ENCODE measurements at regions not wholly inside any gene's neighbourhood (a gene's known extent, or its start where the extent isn't known, plus 50 kb on each side); places are given as distances from the start of the nearest gene placed in this dataset.
A peak's percentile ranks its signal among the peaks of the same experiment; 100 is the strongest.

- H3K4me3 ChIP-seq (ENCODE audit: extremely low read depth in 1 of 4, insufficient read depth in 2 of 4, low read depth in 3 of 4, low read length in 4 of 4): no peak overlapping the region
- H3K9me3 ChIP-seq (ENCODE audit: insufficient read depth in 2 of 2, low read depth in 1 of 2, low read length in 1 of 2): no peaks in the 10 kb centered on the region; a peak in 1 of 4 replicates
- no peaks in the 10 kb centered on the region for H3K79me1 ChIP-seq (ENCODE audit: low read depth, low read length)
- no peak overlapping the region for H4K91ac ChIP-seq (replicated peaks; ENCODE audit: insufficient read length, low read length)
- no peaks in the 10 kb centered on the region for H3K36me3 ChIP-seq (ENCODE audit: control insufficient read depth in 2 of 4, insufficient read depth in 4 of 4, low read length in 3 of 4)
- H4K20me1 ChIP-seq (replicated peaks in 1 of 2; ENCODE audit: control insufficient read depth in 1 of 2, insufficient read depth in 2 of 2, low read length in 2 of 2): no peaks in the 10 kb centered on the region
- H2AK5ac ChIP-seq (ENCODE audit: low read depth, low read length): no peak overlapping the region
- no peak overlapping the region for H3K4me2 ChIP-seq (ENCODE audit: insufficient read depth in 1 of 2, low read depth in 2 of 2, low read length in 2 of 2)
- H3K14ac ChIP-seq (ENCODE audit: insufficient read length): no peak overlapping the region
- H2BK12ac ChIP-seq (ENCODE audit: low read depth, low read length): no peak overlapping the region
- H3K4ac ChIP-seq (replicated peaks; ENCODE audit: insufficient read length, low read depth, low read length): no peak overlapping the region
- H2BK5ac ChIP-seq (ENCODE audit: low read depth, low read length): no peak overlapping the region
- peak in 1 of 2 experiments; percentile 29 for DNase-seq (ENCODE audit: low read depth in 1 of 2, low spot score in 2 of 2)
- H3K9ac ChIP-seq (replicated peaks in 1 of 4; ENCODE audit: extremely low read depth in 1 of 4, low read depth in 3 of 4, low read length in 3 of 4): no peak overlapping the region
- H2BK120ac ChIP-seq (replicated peaks; ENCODE audit: low read depth, low read length): no peak overlapping the region
- CTCF ChIA-PET (ENCODE audit: partially characterized antibody): interaction anchor here (0.9 to 1.3 kb wide), 2 partner anchors 9 to 125 kb away, joined by 3 to 10 read pairs; no protein-coding TSS in a partner anchor
- H3K4me1 ChIP-seq (replicated peaks in 1 of 4; ENCODE audit: control insufficient read depth in 3 of 4, insufficient read depth in 4 of 4, low read length in 3 of 4): no peaks in the 10 kb centered on the region; a peak in 1 of 7 replicates
- H4K8ac ChIP-seq (ENCODE audit: extremely low read depth, insufficient read depth, low read length): no peak overlapping the region
- H3K56ac ChIP-seq (replicated peaks; ENCODE audit: insufficient read length, low read depth, low read length): no peak overlapping the region
- H4K5ac ChIP-seq (ENCODE audit: insufficient read length, low read depth, low read length): no peak overlapping the region
- no peak overlapping the region for H2AFZ ChIP-seq (ENCODE audit: low read length)
- no peaks in the 10 kb centered on the region for H3K79me2 ChIP-seq (ENCODE audit: control insufficient read depth in 1 of 2, insufficient read depth in 2 of 2, low read length in 2 of 2)
- no peak overlapping the region for H3K18ac ChIP-seq (ENCODE audit: extremely low read depth, low read length)
- no peaks in the 10 kb centered on the region for H3K23me2 ChIP-seq (ENCODE audit: low read depth, low read length)
- no peak overlapping the region for H3K27ac ChIP-seq (ENCODE audit: low read depth, low read length)
- H2BK15ac ChIP-seq (ENCODE audit: low read length): no peak overlapping the region
- H2BK20ac ChIP-seq (ENCODE audit: low read length): no peak overlapping the region
- no peak for FAIRE-seq
- no peaks in the 10 kb centered on the region for H3K27me3 ChIP-seq (replicated peaks in 1 of 4; ENCODE audit: control insufficient read depth in 3 of 4, extremely low read depth in 1 of 4, insufficient read depth in 3 of 4, low read length in 3 of 4)
- POLR2A ChIA-PET (ENCODE audit: partially characterized antibody): interaction anchor here (1.0 kb wide), 1 partner anchor 104 kb away, joined by 3 read pairs; no protein-coding TSS in a partner anchor
- WGBS, 2 experiments (ENCODE audit: extremely low coverage in 1 of 2, insufficient coverage in 1 of 2, insufficient read length in 1 of 2, insufficient replicate concordance in 2 of 2, low coverage in 1 of 2, low lambda C conversion rate in 2 of 2, missing lambda C conversion rate in 1 of 2): 94% methylated on average over 4 of the region's 5 CpGs; no CpG with 5 or more reads in 1 of the 2 experiments
- H3K23ac ChIP-seq (ENCODE audit: insufficient read length): no peak overlapping the region
- no peak for TF ChIP-seq EP300 (IDR thresholded peaks at IDR 0.05; ENCODE audit: borderline replicate concordance in 1 of 2, low read depth in 2 of 2, low read length in 2 of 2)
- no peak for TF ChIP-seq SUZ12 (IDR thresholded peaks at IDR 0.05; ENCODE audit: low read length)
- TF ChIP-seq CHD1 (IDR thresholded peaks at IDR 0.05; ENCODE audit: low read depth, low read length): no peak
- no peak for TF ChIP-seq TEAD4 (IDR thresholded peaks at IDR 0.05; ENCODE audit: low read depth, low read length)
- TF ChIP-seq SIRT6 (IDR thresholded peaks at IDR 0.05; ENCODE audit: low read length): no peak
- TF ChIP-seq KDM5A (IDR thresholded peaks at IDR 0.05; ENCODE audit: low read length): no peak
- TF ChIP-seq RAD21 (IDR thresholded peaks at IDR 0.05 in 1 of 2, conservative IDR thresholded peaks at IDR 0.05 in 1 of 2; ENCODE audit: low read depth in 2 of 2, low read length in 2 of 2): no peak
- TF ChIP-seq CTCF (IDR thresholded peaks at IDR 0.05; ENCODE audit: control extremely low read depth in 1 of 3, insufficient read depth in 1 of 3, low read depth in 1 of 3, low read length in 3 of 3): no peak
- TF ChIP-seq TBP (IDR thresholded peaks at IDR 0.05; ENCODE audit: low read depth, low read length): no peak
- TF ChIP-seq JUND (IDR thresholded peaks at IDR 0.05; ENCODE audit: low read length): no peak
- TF ChIP-seq CTBP2 (IDR thresholded peaks at IDR 0.05; ENCODE audit: borderline replicate concordance, insufficient read depth, insufficient read length, low read length): no peak
- no peak for TF ChIP-seq BCL11A (IDR thresholded peaks at IDR 0.05; ENCODE audit: low read depth in 2 of 2, low read length in 2 of 2)
These were observed 124.3 kb upstream of the RGMA start for GRCh38 chr15:93213281-93213680.

Data from H1 (cell line).